A673 (cell line): ENCODE measurements at regions not wholly inside any gene's neighbourhood (a gene's known extent, or its start where the extent isn't known, plus 50 kb on each side); places are given as distances from the start of the nearest gene placed in this dataset.

Experiments
- CTCF ChIP-seq: fragments of 300-800, 200-600 bp; sonication (generic); conservative IDR thresholded peaks from 2 replicates; pipeline ENCODE4 v1.5.1; 2017; ENCODE audit warnings: low read depth, mild to moderate bottlenecking, antibody characterized with exemption, low read length, moderate library complexity, mixed read lengths
- EZH2 ChIP-seq: fragments of 200-600 bp; sonication (generic); IDR thresholded peaks from 2 replicates; pipeline ENCODE4 v1.6.1; 2017; ENCODE audit warnings: borderline replicate concordance, low read depth, mild to moderate bottlenecking, mixed read lengths, antibody characterized with exemption, low read length; ENCODE audit not compliant: poor library complexity, severe bottlenecking

- TF ChIP-seq CTCF (no peak), EZH2 (no peak)
Measured at GRCh38 chr10:113970641-113971040, 73.0 kb upstream of the ADRB1 start.
